ENCODE measurements at regions not wholly inside any gene's neighbourhood (a gene's known extent, or its start where the extent isn't known, plus 50 kb on each side); places are given as distances from the start of the nearest gene placed in this dataset.

DNA sequence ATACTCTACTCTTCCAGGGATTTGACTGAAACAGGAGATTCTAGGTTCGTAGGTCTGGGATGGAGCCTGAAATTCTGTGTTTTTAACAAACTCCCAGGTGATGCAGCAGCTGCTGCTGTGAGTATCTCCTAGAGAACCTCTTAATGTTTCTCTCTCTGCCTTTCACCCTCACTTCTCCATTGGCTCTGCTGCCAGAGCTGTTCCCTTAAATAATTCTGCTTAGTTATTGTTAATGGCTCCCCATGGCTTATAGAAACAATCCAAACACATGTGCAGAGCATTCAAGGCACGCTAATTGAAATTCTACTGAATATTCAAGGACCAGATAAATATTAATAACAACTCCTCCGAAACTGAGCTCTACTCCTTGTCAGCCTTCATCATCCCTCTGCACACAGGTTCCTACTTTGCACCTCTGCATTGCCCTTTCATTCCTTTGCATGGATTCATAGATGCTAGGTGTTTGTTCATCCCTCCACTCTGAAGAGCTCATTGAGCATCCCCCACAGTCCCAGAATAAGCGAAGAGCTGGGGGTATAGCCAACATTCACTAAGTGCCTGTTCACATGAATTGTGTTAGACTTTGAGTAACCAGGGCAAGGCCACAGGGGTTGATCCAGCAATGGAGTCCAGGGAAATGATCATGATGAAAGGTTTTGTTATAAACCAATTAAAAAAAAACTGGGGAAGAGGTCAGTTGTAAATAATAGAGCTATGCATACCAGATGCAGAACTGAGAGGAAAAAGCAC lies 488.4 kb upstream of the JAG1 start:
- Histone ChIP-seq H3K27ac (ENCODE audit: low read depth) (no peak overlapping the region), H3K4me2 (no peak overlapping the region), H4K20me1 (replicated peaks; ENCODE audit: insufficient read depth) (no peaks in the 10 kb centered on the region), H3F3A (replicated peaks; ENCODE audit: low read depth) (no peaks in the 10 kb centered on the region), H3K27me3 (ENCODE audit: insufficient read depth) (no peaks in the 10 kb centered on the region), H3K36me3 (ENCODE audit: insufficient read depth) (no peaks in the 10 kb centered on the region), H3K4me1 (ENCODE audit: insufficient read depth) (no peaks in the 10 kb centered on the region), H2AFZ (no peak overlapping the region), H3K9me2 (ENCODE audit: insufficient read depth) (0 out of 2 replicates have a peak, but pooled peaks cover 4% of the 10 kb centered on the region), H3K4me3 (no peak overlapping the region), H3K79me2 (replicated peaks; ENCODE audit: insufficient read depth) (no peaks in the 10 kb centered on the region)
- peaks cover 4% of the 10 kb centered on the region for H3K27me3 Mint-ChIP-seq (ENCODE audit: insufficient read depth, low read depth, poor library complexity)
- no peak overlapping the region for H3K4me3 Mint-ChIP-seq
- H3K4me1 Mint-ChIP-seq: no peaks in the 10 kb centered on the region
- H3K36me3 Mint-ChIP-seq (ENCODE audit: low read depth): no peaks in the 10 kb centered on the region
- H3K27ac Mint-ChIP-seq: no peak overlapping the region
- ATAC-seq: no peak
- H3K9me3 Mint-ChIP-seq: no peaks in the 10 kb centered on the region
- DNase-seq (ENCODE audit: low spot score): no peak
- no peak for TF ChIP-seq POLR2AphosphoS5 (IDR thresholded peaks at IDR 0.05; ENCODE audit: low read depth)
- TF ChIP-seq ZNF114 (CRISPR knock-in tag; IDR thresholded peaks at IDR 0.05): no peak
- TF ChIP-seq NANOG (IDR thresholded peaks at IDR 0.05; ENCODE audit: borderline replicate concordance): no peak
- TF ChIP-seq JUNB (IDR thresholded peaks at IDR 0.05; ENCODE audit: unreplicated experiment): no peak
- TF ChIP-seq, protein P1, sequence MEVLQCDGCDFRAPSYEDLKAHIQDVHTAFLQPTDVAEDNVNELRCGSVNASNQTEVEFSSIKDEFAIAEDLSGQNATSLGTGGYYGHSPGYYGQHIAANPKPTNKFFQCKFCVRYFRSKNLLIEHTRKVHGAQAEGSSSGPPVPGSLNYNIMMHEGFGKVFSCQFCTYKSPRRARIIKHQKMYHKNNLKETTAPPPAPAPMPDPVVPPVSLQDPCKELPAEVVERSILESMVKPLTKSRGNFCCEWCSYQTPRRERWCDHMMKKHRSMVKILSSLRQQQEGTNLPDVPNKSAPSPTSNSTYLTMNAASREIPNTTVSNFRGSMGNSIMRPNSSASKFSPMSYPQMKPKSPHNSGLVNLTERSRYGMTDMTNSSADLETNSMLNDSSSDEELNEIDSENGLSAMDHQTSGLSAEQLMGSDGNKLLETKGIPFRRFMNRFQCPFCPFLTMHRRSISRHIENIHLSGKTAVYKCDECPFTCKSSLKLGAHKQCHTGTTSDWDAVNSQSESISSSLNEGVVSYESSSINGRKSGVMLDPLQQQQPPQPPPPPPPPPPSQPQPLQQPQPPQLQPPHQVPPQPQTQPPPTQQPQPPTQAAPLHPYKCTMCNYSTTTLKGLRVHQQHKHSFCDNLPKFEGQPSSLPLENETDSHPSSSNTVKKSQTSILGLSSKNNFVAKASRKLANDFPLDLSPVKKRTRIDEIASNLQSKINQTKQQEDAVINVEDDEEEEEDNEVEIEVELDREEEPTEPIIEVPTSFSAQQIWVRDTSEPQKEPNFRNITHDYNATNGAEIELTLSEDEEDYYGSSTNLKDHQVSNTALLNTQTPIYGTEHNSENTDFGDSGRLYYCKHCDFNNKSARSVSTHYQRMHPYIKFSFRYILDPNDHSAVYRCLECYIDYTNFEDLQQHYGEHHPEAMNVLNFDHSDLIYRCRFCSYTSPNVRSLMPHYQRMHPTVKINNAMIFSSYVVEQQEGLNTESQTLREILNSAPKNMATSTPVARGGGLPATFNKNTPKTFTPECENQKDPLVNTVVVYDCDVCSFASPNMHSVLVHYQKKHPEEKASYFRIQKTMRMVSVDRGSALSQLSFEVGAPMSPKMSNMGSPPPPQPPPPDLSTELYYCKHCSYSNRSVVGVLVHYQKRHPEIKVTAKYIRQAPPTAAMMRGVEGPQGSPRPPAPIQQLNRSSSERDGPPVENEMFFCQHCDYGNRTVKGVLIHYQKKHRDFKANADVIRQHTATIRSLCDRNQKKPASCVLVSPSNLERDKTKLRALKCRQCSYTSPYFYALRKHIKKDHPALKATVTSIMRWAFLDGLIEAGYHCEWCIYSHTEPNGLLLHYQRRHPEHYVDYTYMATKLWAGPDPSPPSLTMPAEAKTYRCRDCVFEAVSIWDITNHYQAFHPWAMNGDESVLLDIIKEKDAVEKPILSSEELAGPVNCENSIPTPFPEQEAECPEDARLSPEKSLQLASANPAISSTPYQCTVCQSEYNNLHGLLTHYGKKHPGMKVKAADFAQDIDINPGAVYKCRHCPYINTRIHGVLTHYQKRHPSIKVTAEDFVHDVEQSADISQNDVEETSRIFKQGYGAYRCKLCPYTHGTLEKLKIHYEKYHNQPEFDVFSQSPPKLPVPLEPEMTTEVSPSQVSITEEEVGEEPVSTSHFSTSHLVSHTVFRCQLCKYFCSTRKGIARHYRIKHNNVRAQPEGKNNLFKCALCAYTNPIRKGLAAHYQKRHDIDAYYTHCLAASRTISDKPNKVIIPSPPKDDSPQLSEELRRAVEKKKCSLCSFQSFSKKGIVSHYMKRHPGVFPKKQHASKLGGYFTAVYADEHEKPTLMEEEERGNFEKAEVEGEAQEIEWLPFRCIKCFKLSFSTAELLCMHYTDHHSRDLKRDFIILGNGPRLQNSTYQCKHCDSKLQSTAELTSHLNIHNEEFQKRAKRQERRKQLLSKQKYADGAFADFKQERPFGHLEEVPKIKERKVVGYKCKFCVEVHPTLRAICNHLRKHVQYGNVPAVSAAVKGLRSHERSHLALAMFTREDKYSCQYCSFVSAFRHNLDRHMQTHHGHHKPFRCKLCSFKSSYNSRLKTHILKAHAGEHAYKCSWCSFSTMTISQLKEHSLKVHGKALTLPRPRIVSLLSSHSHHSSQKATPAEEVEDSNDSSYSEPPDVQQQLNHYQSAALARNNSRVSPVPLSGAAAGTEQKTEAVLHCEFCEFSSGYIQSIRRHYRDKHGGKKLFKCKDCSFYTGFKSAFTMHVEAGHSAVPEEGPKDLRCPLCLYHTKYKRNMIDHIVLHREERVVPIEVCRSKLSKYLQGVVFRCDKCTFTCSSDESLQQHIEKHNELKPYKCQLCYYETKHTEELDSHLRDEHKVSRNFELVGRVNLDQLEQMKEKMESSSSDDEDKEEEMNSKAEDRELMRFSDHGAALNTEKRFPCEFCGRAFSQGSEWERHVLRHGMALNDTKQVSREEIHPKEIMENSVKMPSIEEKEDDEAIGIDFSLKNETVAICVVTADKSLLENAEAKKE (CRISPR knock-in tag; IDR thresholded peaks at IDR 0.05): no peak
- no peak for TF ChIP-seq CREB1 (CRISPR knock-in tag; IDR thresholded peaks at IDR 0.05; ENCODE audit: low read depth)
- TF ChIP-seq, protein P2, sequence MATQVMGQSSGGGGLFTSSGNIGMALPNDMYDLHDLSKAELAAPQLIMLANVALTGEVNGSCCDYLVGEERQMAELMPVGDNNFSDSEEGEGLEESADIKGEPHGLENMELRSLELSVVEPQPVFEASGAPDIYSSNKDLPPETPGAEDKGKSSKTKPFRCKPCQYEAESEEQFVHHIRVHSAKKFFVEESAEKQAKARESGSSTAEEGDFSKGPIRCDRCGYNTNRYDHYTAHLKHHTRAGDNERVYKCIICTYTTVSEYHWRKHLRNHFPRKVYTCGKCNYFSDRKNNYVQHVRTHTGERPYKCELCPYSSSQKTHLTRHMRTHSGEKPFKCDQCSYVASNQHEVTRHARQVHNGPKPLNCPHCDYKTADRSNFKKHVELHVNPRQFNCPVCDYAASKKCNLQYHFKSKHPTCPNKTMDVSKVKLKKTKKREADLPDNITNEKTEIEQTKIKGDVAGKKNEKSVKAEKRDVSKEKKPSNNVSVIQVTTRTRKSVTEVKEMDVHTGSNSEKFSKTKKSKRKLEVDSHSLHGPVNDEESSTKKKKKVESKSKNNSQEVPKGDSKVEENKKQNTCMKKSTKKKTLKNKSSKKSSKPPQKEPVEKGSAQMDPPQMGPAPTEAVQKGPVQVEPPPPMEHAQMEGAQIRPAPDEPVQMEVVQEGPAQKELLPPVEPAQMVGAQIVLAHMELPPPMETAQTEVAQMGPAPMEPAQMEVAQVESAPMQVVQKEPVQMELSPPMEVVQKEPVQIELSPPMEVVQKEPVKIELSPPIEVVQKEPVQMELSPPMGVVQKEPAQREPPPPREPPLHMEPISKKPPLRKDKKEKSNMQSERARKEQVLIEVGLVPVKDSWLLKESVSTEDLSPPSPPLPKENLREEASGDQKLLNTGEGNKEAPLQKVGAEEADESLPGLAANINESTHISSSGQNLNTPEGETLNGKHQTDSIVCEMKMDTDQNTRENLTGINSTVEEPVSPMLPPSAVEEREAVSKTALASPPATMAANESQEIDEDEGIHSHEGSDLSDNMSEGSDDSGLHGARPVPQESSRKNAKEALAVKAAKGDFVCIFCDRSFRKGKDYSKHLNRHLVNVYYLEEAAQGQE (IDR thresholded peaks at IDR 0.05; ENCODE audit: unreplicated experiment): no peak
- TF ChIP-seq, protein P3, sequence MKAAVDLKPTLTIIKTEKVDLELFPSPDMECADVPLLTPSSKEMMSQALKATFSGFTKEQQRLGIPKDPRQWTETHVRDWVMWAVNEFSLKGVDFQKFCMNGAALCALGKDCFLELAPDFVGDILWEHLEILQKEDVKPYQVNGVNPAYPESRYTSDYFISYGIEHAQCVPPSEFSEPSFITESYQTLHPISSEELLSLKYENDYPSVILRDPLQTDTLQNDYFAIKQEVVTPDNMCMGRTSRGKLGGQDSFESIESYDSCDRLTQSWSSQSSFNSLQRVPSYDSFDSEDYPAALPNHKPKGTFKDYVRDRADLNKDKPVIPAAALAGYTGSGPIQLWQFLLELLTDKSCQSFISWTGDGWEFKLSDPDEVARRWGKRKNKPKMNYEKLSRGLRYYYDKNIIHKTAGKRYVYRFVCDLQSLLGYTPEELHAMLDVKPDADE (IDR thresholded peaks at IDR 0.05): no peak
- TF ChIP-seq, protein P4, sequence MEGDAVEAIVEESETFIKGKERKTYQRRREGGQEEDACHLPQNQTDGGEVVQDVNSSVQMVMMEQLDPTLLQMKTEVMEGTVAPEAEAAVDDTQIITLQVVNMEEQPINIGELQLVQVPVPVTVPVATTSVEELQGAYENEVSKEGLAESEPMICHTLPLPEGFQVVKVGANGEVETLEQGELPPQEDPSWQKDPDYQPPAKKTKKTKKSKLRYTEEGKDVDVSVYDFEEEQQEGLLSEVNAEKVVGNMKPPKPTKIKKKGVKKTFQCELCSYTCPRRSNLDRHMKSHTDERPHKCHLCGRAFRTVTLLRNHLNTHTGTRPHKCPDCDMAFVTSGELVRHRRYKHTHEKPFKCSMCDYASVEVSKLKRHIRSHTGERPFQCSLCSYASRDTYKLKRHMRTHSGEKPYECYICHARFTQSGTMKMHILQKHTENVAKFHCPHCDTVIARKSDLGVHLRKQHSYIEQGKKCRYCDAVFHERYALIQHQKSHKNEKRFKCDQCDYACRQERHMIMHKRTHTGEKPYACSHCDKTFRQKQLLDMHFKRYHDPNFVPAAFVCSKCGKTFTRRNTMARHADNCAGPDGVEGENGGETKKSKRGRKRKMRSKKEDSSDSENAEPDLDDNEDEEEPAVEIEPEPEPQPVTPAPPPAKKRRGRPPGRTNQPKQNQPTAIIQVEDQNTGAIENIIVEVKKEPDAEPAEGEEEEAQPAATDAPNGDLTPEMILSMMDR (conservative IDR thresholded peaks at IDR 0.05; ENCODE audit: low read depth in 2 of 2): no peak
- no peak for TF ChIP-seq ZNF331 (CRISPR knock-in tag; IDR thresholded peaks at IDR 0.05; ENCODE audit: low read depth)
- TF ChIP-seq STAT1 (IDR thresholded peaks at IDR 0.05; ENCODE audit: unreplicated experiment): no peak
- no peak for TF ChIP-seq EZH2 (IDR thresholded peaks at IDR 0.05; ENCODE audit: low read depth, unreplicated experiment)
- no peak for TF ChIP-seq EZH2phosphoT487 (IDR thresholded peaks at IDR 0.05; ENCODE audit: unreplicated experiment)

Data from GM23338 (cell line).